GM12878 (cell line): ENCODE measurements at regions not wholly inside any gene's neighbourhood (a gene's known extent, or its start where the extent isn't known, plus 50 kb on each side); places are given as distances from the start of the nearest gene placed in this dataset.

Source experiments
- ATAC-seq: fragments of 200-7000 bp; cut with Tn5 transposase; 3 replicates; pipeline ENCODE4 v1.9.1; 2020; ENCODE audit warnings: mild to moderate bottlenecking, moderate library complexity
- BruUV-seq: library from RNA; stranded (reverse); fragments of 400-500 nt; replicated peaks from 2 replicates; lab custom pipeline; 2021; lab: Mats Ljungman, UMichigan
- CTCF ChIA-PET: fragments of 300-600 bp; sonication (Branson Sonifier 250); formaldehyde crosslinking; extraction: SDS; loops from one replicate; lab custom pipeline; 2021; ENCODE audit warnings: inconsistent platforms; lab: Yijun Ruan, JAX
- POLR2A ChIA-PET: fragments of 350-600 bp; formaldehyde crosslinking; extraction: SDS; loops from one replicate; lab custom pipeline; 2021; ENCODE audit warnings: inconsistent platforms; lab: Charles Lee
- RAD21 ChIA-PET: fragments of 300-600 bp; sonication (Branson Sonifier 250); formaldehyde crosslinking; loops from one replicate; lab custom pipeline; 2023; ENCODE audit warnings: antibody characterized with exemption; ENCODE audit not compliant: unreplicated experiment; lab: Charles Lee
- SMC1A ChIA-PET: fragments of 300-600 bp; sonication (Branson Sonifier 250); formaldehyde crosslinking; loops from one replicate; lab custom pipeline; 2023; ENCODE audit not compliant: unreplicated experiment, uncharacterized antibody; lab: Charles Lee
- DNase-seq: peaks from one replicate; pipeline ENCODE4 v3.0.0-alpha.2; 2011; ENCODE audit warnings: low read depth, low spot score
- FAIRE-seq: peaks from 3 replicates; lab custom pipeline; 2011; peaks lifted over from hg19 to GRCh38; lab: Jason Lieb, UNC
- H2AFZ ChIP-seq: 2 replicates; pipeline ENCODE4 v1.6.0; 2011; ENCODE audit warnings: low read depth, low read length, control low read depth; ENCODE audit not compliant: control insufficient read depth
- H3K27ac ChIP-seq: 2 replicates; pipeline ENCODE4 v1.5.1; 2011; ENCODE audit warnings: control low read depth; ENCODE audit not compliant: control insufficient read depth, insufficient read depth
- H3K27me3 ChIP-seq, 2 experiments: replicated peaks in 1 of 2; 2 replicates each; pipeline versions ENCODE4 v1.6.0 to v1.6.1; 2011; ENCODE audit warnings: low read length in 1 of 2; ENCODE audit not compliant: control insufficient read depth in 2 of 2, insufficient read depth in 2 of 2
- H3K36me3 ChIP-seq, 2 experiments: 2 replicates each; pipeline ENCODE4 v1.5.1; 2011; ENCODE audit warnings: low read length in 1 of 2; ENCODE audit not compliant: control insufficient read depth in 2 of 2, insufficient read depth in 2 of 2
- H3K4me1 ChIP-seq: 2 replicates; pipeline ENCODE4 v1.6.1; 2011; ENCODE audit warnings: mild to moderate bottlenecking, low read length, moderate library complexity, mixed read lengths; ENCODE audit not compliant: control insufficient read depth, insufficient read depth
- H3K4me2 ChIP-seq: 2 replicates; pipeline ENCODE4 v1.6.0; 2011; ENCODE audit warnings: control low read depth; ENCODE audit not compliant: control insufficient read depth, insufficient read depth
- H3K4me3 ChIP-seq: fragments of 200-600 bp; sonication (generic); 2 replicates; pipeline ENCODE4 v1.5.1; 2016
- H3K79me2 ChIP-seq: 2 replicates; pipeline ENCODE4 v1.6.0; 2011; ENCODE audit warnings: low read length; ENCODE audit not compliant: control insufficient read depth, insufficient read depth
- H3K9ac ChIP-seq: 2 replicates; pipeline ENCODE4 v1.8.0; 2011; ENCODE audit warnings: low read length, control low read depth, mixed read lengths; ENCODE audit not compliant: control insufficient read depth, insufficient read depth
- H3K9me3 ChIP-seq: replicated peaks from 3 replicates; pipeline ENCODE4 v1.5.1; 2011; ENCODE audit warnings: mild to moderate bottlenecking, low read length; ENCODE audit not compliant: control insufficient read depth, insufficient read depth
- H4K20me1 ChIP-seq: 2 replicates; pipeline ENCODE4 v1.6.0; 2011; ENCODE audit not compliant: control insufficient read depth, insufficient read depth
- ATF3 ChIP-seq: IDR thresholded peaks from 2 replicates; pipeline ENCODE4 v1.6.1; 2011; ENCODE audit warnings: low read depth, mild to moderate bottlenecking, low read length, moderate library complexity, borderline replicate concordance; ENCODE audit errors: extremely low read depth
- CEBPB ChIP-seq, 2 experiments: fragments of 150-350 bp in 1 of 2; IDR thresholded peaks; 2 replicates each; pipeline ENCODE4 v1.6.1; 2012 to 2014; ENCODE audit warnings: low read depth in 2 of 2, low read length in 2 of 2, borderline replicate concordance in 1 of 2, inconsistent platforms in 1 of 2
- DPF2 ChIP-seq: fragments of 450-650 bp; IDR thresholded peaks from 2 replicates; pipeline ENCODE4 v1.6.1; 2017; ENCODE audit warnings: mild to moderate bottlenecking
- E4F1 ChIP-seq: fragments of 450-650 bp; IDR thresholded peaks from 2 replicates; pipeline ENCODE4 v1.6.1; 2018; ENCODE audit warnings: borderline replicate concordance, mild to moderate bottlenecking; ENCODE audit not compliant: partially characterized antibody
- EED ChIP-seq: sonication (generic); IDR thresholded peaks from 2 replicates; pipeline ENCODE4 v1.6.1; 2016; ENCODE audit warnings: antibody characterized with exemption, low read depth
- ELK1 ChIP-seq: IDR thresholded peaks from 2 replicates; pipeline ENCODE4 v1.6.1; 2012; ENCODE audit warnings: low read depth, low read length, improper control_type of control experiment
- EZH2 ChIP-seq: IDR thresholded peaks from 2 replicates; pipeline ENCODE4 v1.6.1; 2012; ENCODE audit warnings: low read depth, mild to moderate bottlenecking, control low read depth, inconsistent platforms, low read length, borderline replicate concordance; ENCODE audit not compliant: control insufficient read depth
- HDAC2 ChIP-seq: fragments of 200-600 bp; sonication (generic); IDR thresholded peaks from 2 replicates; pipeline ENCODE4 v1.6.1; 2017
- MYB ChIP-seq: fragments of 150-350 bp; IDR thresholded peaks from 2 replicates; pipeline ENCODE4 v1.6.1; 2014; ENCODE audit warnings: mild to moderate bottlenecking, low read depth, low read length, borderline replicate concordance
- NR2C2 ChIP-seq: IDR thresholded peaks from 2 replicates; pipeline ENCODE4 v1.6.1; 2011; ENCODE audit warnings: borderline replicate concordance, low read depth; ENCODE audit not compliant: control insufficient read depth, insufficient read length
- POU2F2 ChIP-seq: IDR thresholded peaks from 3 replicates; pipeline ENCODE4 v1.6.1; 2011; ENCODE audit warnings: low read depth, mild to moderate bottlenecking, low read length, borderline replicate concordance
- SUZ12 ChIP-seq: fragments of 200-600 bp; sonication (generic); IDR thresholded peaks from one replicate; pipeline ENCODE4 v1.6.1; 2018; ENCODE audit warnings: antibody characterized with exemption, mild to moderate bottlenecking; ENCODE audit not compliant: unreplicated experiment
- TCF7 ChIP-seq: IDR thresholded peaks from 2 replicates; pipeline ENCODE4 v1.6.1; 2014; ENCODE audit warnings: antibody characterized with exemption, borderline replicate concordance
- WRNIP1 ChIP-seq: IDR thresholded peaks from 2 replicates; pipeline ENCODE4 v1.6.1; 2011; ENCODE audit warnings: low read depth, low read length, improper control_type of control experiment, borderline replicate concordance
- ZNF217 ChIP-seq: fragments of 450-650 bp; IDR thresholded peaks from 2 replicates; pipeline ENCODE4 v1.6.1; 2017; ENCODE audit warnings: antibody characterized with exemption, mild to moderate bottlenecking
- ZNF274 ChIP-seq: IDR thresholded peaks from one replicate; pipeline ENCODE4 v1.8.0; 2011; ENCODE audit not compliant: insufficient read length, insufficient read depth
- ZSCAN29 ChIP-seq: fragments of 450-650 bp; IDR thresholded peaks from 2 replicates; pipeline ENCODE4 v1.6.1; 2017; ENCODE audit warnings: mild to moderate bottlenecking, moderate library complexity
- ZZZ3 ChIP-seq: IDR thresholded peaks from 2 replicates; pipeline ENCODE4 v1.6.1; 2011; ENCODE audit warnings: low read depth; ENCODE audit not compliant: control insufficient read depth, insufficient read length
- WGBS: methylation state at CpG from one replicate; pipeline ENCODE4 v1.1.6; 2016; ENCODE audit warnings: low lambda C conversion rate; ENCODE audit not compliant: insufficient replicate concordance, insufficient coverage; ENCODE audit errors: missing lambda C conversion rate; 5-methylcytosine and 5-hydroxymethylcytosine counted together
- in situ Hi-C: fragments of 300-500 bp; cut with MboI; formaldehyde crosslinking; loops from 9 replicates; pipeline ENCODE4 v1.14.3; 2018; ENCODE audit warnings: mixed read lengths
- intact Hi-C: fragments of 100-400 bp; cut with micrococcal nuclease; formaldehyde crosslinking; loops from one replicate; pipeline ENCODE4 v1.14.2; 2022; ENCODE audit not compliant: unreplicated experiment
- TF ChIP-seq, protein P1 (sequence below): fragments of 450-650 bp; IDR thresholded peaks from 2 replicates; pipeline ENCODE4 v1.6.1; 2017; ENCODE audit warnings: low read depth, mild to moderate bottlenecking, moderate library complexity

DNA sequence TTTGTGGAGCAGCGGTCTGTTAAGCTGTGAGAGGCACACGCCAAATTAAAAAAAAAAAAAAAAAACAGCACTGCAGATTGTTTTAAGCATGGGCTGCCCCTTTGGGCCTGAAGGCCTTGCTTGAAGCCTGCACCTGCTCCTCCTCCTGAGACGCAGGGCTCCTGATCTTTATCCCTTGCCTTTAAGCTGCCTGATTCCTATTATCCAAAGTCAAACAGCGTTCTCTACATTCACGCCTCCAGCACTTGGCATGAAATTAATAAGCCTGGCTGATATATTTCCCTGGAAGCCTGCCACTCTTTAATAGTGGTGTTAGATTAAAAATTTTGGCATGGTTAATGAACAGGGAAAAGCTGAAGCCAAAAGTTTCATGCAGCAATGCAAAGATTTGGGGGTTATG, 163.9 kb downstream of the FAXC start (continued):
- TF ChIP-seq TCF7, result no peak
- TF ChIP-seq ZZZ3, result no peak
- no peak for TF ChIP-seq E4F1
- no peak for TF ChIP-seq EED
- TF ChIP-seq, all 136 proteins: peak for 0

- ChIA-PET POLR2A (no interaction called here), CTCF (interaction anchor here (0.6 kb wide), 1 partner anchor 1298 kb away, joined by 4 read pairs; no protein-coding TSS in a partner anchor), SMC1A (interaction anchor here (0.5 kb wide), 1 partner anchor 31 kb away, joined by 3 read pairs; no protein-coding TSS in a partner anchor), RAD21 (no interaction called here)
- no TSS peak for BruUV-seq
- Histone ChIP-seq H3K4me2 (no peak overlapping the region), H3K79me2 (no peaks in the 10 kb centered on the region), H3K36me3 (no peaks in the 10 kb centered on the region), H3K9ac (no peak overlapping the region), H3K4me1 (peaks cover 2% of the 10 kb centered on the region), H3K27ac (no peak overlapping the region), H2AFZ (no peak overlapping the region), H3K27me3 (no peaks in the 10 kb centered on the region; a peak in 1 of 4 replicates), H3K9me3 (no peaks in the 10 kb centered on the region; the same call in 2 of the 3 replicates), H3K4me3 (no peak overlapping the region), H4K20me1 (no peaks in the 10 kb centered on the region)
- no peak for DNase-seq
- 10% methylated on average over 2 of the region's 2 CpGs for WGBS
- no peak for FAIRE-seq
- intact Hi-C loops, result no loop called here
- in situ Hi-C loops, result no loop called here
- no peak for ATAC-seq
- TF ChIP-seq MYB (no peak), SUZ12 (no peak), DPF2 (no peak), POU2F2 (no peak), ZSCAN29 (no peak), NR2C2 (no peak), HDAC2 (no peak), EZH2 (no peak), ATF3 (no peak), WRNIP1 (no peak), ZNF217 (no peak), CEBPB (IDR thresholded peaks at IDR 0.05; ENCODE audit: borderline replicate concordance in 1 of 2, low read depth in 2 of 2, low read length in 2 of 2) (no peak), ZNF274 (no peak), ELK1 (no peak)
- TF ChIP-seq, protein P1, sequence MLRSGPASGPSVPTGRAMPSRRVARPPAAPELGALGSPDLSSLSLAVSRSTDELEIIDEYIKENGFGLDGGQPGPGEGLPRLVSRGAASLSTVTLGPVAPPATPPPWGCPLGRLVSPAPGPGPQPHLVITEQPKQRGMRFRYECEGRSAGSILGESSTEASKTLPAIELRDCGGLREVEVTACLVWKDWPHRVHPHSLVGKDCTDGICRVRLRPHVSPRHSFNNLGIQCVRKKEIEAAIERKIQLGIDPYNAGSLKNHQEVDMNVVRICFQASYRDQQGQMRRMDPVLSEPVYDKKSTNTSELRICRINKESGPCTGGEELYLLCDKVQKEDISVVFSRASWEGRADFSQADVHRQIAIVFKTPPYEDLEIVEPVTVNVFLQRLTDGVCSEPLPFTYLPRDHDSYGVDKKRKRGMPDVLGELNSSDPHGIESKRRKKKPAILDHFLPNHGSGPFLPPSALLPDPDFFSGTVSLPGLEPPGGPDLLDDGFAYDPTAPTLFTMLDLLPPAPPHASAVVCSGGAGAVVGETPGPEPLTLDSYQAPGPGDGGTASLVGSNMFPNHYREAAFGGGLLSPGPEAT, result no peak
These were observed 164.8 kb downstream of the FAXC start for GRCh38 chr6:99184696-99185095.
